GM21360 (cell line): ENCODE measurements at regions not wholly inside any gene's neighbourhood (a gene's known extent, or its start where the extent isn't known, plus 50 kb on each side); places are given as distances from the start of the nearest gene placed in this dataset.

ENCODE experiments used
- ATAC-seq: cut with Tn5 transposase; IDR thresholded peaks from one replicate; pipeline ENCODE4 v1.9.1; 2021; ENCODE audit warnings: mild to moderate bottlenecking, moderate library complexity; ENCODE audit not compliant: unreplicated experiment

GRCh38 chr2:71277536-71278103 is 50.7 kb upstream of the PAIP2B start:
- ATAC-seq = no peak

GRCh38 chr2:71277147-71277475 is 50.2 kb upstream of the PAIP2B start:
- no peak for ATAC-seq

- peak; percentile 99 for ATAC-seq
These were observed 49.6 kb upstream of the PAIP2B start for GRCh38 chr2:71276311-71277146.
